MM.1S (cell line): ENCODE measurements at regions not wholly inside any gene's neighbourhood (a gene's known extent, or its start where the extent isn't known, plus 50 kb on each side); places are given as distances from the start of the nearest gene placed in this dataset.

ENCODE experiments used
- DNase-seq: peaks from one replicate; pipeline ENCODE4 v3.0.0-alpha.2; 2015
- H2AFZ ChIP-seq: fragments of 300-600 bp; sonication (generic); 2 replicates; pipeline ENCODE4 v1.6.0; 2016; ENCODE audit warnings: antibody characterized with exemption, low read length
- H3F3A ChIP-seq: fragments of 300-600 bp; sonication (generic); 2 replicates; pipeline ENCODE4 v1.6.1; 2016; ENCODE audit warnings: mild to moderate bottlenecking, antibody characterized with exemption, low read length, moderate library complexity, mixed read lengths; ENCODE audit not compliant: insufficient read depth
- H3K27ac ChIP-seq: fragments of 300-600 bp; sonication (generic); 2 replicates; pipeline ENCODE4 v1.5.1; 2016; ENCODE audit warnings: mild to moderate bottlenecking, low read length
- H3K27me3 ChIP-seq: fragments of 300-600 bp; sonication (generic); replicated peaks from 2 replicates; pipeline ENCODE4 v1.6.0; 2016; ENCODE audit warnings: low read length; ENCODE audit not compliant: insufficient read depth
- H3K36me3 ChIP-seq: fragments of 300-600 bp; sonication (generic); replicated peaks from 2 replicates; pipeline ENCODE4 v1.6.1; 2016; ENCODE audit warnings: mild to moderate bottlenecking, low read length, mixed read lengths; ENCODE audit not compliant: insufficient read depth
- H3K4me1 ChIP-seq: fragments of 300-600 bp; sonication (generic); 2 replicates; pipeline ENCODE4 v1.6.1; 2016; ENCODE audit warnings: low read length, mixed read lengths
- H3K4me2 ChIP-seq: fragments of 300-600 bp; sonication (generic); 2 replicates; pipeline ENCODE4 v1.6.0; 2016; ENCODE audit warnings: low read depth, low read length
- H3K4me3 ChIP-seq: fragments of 300-600 bp; sonication (generic); 2 replicates; pipeline ENCODE4 v1.5.1; 2016; ENCODE audit warnings: low read length, mixed read lengths
- H3K79me2 ChIP-seq: fragments of 300-600 bp; sonication (generic); 2 replicates; pipeline ENCODE4 v1.6.1; 2016; ENCODE audit warnings: mixed run types, low read length, mixed read lengths
- H3K9ac ChIP-seq: fragments of 300-600 bp; sonication (generic); 2 replicates; pipeline ENCODE4 v1.6.1; 2016; ENCODE audit warnings: low read length, mixed read lengths
- H3K9me2 ChIP-seq: fragments of 300-600 bp; sonication (generic); replicated peaks from 2 replicates; pipeline ENCODE4 v1.6.1; 2016; ENCODE audit warnings: mild to moderate bottlenecking, low read length, mixed read lengths; ENCODE audit not compliant: insufficient read depth
- H3K9me3 ChIP-seq: fragments of 300-600 bp; sonication (generic); replicated peaks from 2 replicates; pipeline ENCODE4 v1.6.1; 2016; ENCODE audit warnings: mild to moderate bottlenecking, low read length, mixed read lengths; ENCODE audit not compliant: insufficient read depth
- H4K20me1 ChIP-seq: fragments of 300-600 bp; sonication (generic); 2 replicates; pipeline ENCODE4 v1.6.1; 2016; ENCODE audit warnings: mild to moderate bottlenecking, low read length, moderate library complexity, mixed read lengths; ENCODE audit not compliant: insufficient read depth
- EZH2 ChIP-seq: fragments of 300-600 bp; sonication (generic); optimal IDR thresholded peaks from 2 replicates; pipeline ENCODE3; 2017; ENCODE audit warnings: low read depth, mild to moderate bottlenecking, antibody characterized with exemption, low read length, mixed read lengths
- EZH2phosphoT487 ChIP-seq: fragments of 300-600 bp; sonication (generic); IDR thresholded peaks from 2 replicates; pipeline ENCODE4 v1.6.1; 2018; ENCODE audit warnings: antibody characterized with exemption, low read length
- TF ChIP-seq, protein P1 (sequence below): fragments of 300-600 bp; sonication (generic); IDR thresholded peaks from 2 replicates; pipeline ENCODE4 v1.5.1; 2016; ENCODE audit warnings: antibody characterized with exemption, low read length, mixed read lengths

DNA sequence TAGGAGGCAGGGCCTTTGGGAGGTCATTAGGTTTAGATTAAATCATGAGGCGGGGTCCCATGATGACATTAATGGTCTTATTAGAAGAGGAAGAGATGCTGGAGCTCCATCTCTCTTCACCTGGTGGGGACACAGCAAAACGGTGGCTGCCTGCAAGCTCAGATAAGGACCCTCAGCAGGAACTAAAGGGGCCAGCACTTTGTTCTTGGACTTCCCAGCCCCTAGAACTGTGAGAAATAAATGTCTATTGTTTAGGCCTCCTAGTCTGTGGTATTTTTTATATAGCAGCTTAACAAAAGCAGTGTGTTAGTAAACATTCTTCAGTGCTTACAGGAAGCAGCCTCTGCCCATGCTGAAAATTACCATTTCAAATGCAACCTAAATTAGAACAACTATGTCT, 157.6 kb downstream of the FOXA2 start:
- H3K79me2 ChIP-seq = no peaks in the 10 kb centered on the region
- no peaks in the 10 kb centered on the region for H4K20me1 ChIP-seq
- H3K4me3 ChIP-seq = no peak overlapping the region
- no peaks in the 10 kb centered on the region for H3K36me3 ChIP-seq
- H3K9me3 ChIP-seq = no peaks in the 10 kb centered on the region
- H3F3A ChIP-seq = no peaks in the 10 kb centered on the region
- no peak overlapping the region for H3K4me2 ChIP-seq
- H3K9ac ChIP-seq = no peak overlapping the region
- H3K4me1 ChIP-seq = no peaks in the 10 kb centered on the region
- H2AFZ ChIP-seq = no peak overlapping the region
- no peak for DNase-seq
- no peak overlapping the region for H3K27ac ChIP-seq
- H3K9me2 ChIP-seq = no peaks in the 10 kb centered on the region
- TF ChIP-seq EZH2 (no peak), EZH2phosphoT487 (no peak)
- TF ChIP-seq, protein P1, sequence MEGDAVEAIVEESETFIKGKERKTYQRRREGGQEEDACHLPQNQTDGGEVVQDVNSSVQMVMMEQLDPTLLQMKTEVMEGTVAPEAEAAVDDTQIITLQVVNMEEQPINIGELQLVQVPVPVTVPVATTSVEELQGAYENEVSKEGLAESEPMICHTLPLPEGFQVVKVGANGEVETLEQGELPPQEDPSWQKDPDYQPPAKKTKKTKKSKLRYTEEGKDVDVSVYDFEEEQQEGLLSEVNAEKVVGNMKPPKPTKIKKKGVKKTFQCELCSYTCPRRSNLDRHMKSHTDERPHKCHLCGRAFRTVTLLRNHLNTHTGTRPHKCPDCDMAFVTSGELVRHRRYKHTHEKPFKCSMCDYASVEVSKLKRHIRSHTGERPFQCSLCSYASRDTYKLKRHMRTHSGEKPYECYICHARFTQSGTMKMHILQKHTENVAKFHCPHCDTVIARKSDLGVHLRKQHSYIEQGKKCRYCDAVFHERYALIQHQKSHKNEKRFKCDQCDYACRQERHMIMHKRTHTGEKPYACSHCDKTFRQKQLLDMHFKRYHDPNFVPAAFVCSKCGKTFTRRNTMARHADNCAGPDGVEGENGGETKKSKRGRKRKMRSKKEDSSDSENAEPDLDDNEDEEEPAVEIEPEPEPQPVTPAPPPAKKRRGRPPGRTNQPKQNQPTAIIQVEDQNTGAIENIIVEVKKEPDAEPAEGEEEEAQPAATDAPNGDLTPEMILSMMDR = no peak
- H3K27me3 ChIP-seq = no peaks in the 10 kb centered on the region

DNA sequence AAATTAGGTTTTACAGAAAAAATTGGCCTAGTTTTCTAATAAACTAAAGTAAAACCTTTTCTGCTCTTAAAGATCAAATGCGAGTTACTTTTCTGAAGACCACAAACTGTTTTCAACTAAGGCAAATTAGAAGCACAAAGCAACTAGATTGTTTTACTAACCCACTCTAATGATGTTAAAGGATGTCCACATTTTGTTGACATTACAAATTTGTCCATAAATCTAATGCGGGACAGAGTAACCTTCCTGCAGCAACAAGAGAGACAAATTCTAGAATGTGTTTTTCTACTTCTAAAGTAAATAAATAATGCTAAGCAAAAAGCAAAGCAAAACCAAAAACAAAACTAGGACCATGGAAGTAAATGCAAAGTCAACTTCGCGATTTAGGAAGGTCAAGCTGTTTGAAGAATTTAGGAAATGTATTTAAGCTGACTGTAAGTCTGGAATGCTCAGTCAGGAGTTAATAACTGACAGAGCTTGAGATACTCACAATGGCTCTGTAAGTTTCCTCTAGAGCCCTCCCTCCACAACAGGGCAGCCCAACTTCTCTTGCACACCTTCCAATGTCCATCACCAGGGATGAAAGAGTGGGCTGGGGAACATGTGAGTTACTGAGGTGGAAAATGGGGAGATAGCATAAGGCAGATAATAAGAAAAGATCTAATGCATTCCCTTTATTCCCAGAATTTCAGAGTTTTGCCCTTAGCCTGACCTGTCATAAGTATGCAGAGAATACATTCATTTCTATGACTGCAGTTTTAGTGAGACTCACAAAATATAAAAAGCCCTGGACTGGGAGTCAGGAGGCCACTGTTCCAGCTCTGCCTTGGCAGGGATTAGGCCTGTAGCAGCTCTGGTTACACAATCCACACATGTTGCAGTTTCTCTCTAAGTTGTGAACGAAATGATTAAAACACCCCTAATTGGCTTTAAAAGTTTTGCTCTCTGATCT, 158.8 kb downstream of the FOXA2 start:
- no peaks in the 10 kb centered on the region for H3K9me2 ChIP-seq
- H3K79me2 ChIP-seq = no peaks in the 10 kb centered on the region
- no peak overlapping the region for H3K27ac ChIP-seq
- H3K27me3 ChIP-seq = no peaks in the 10 kb centered on the region
- H3K9me3 ChIP-seq = no peaks in the 10 kb centered on the region
- no peaks in the 10 kb centered on the region for H3F3A ChIP-seq
- no peak overlapping the region for H2AFZ ChIP-seq
- H3K4me3 ChIP-seq = no peak overlapping the region
- no peaks in the 10 kb centered on the region for H3K4me1 ChIP-seq
- H3K9ac ChIP-seq = no peak overlapping the region
- DNase-seq = no peak
- H3K36me3 ChIP-seq = no peaks in the 10 kb centered on the region
- TF ChIP-seq EZH2 = no peak
- TF ChIP-seq, protein P1 = no peak
- no peak for TF ChIP-seq EZH2phosphoT487
- no peak overlapping the region for H3K4me2 ChIP-seq
- H4K20me1 ChIP-seq = no peaks in the 10 kb centered on the region

DNA sequence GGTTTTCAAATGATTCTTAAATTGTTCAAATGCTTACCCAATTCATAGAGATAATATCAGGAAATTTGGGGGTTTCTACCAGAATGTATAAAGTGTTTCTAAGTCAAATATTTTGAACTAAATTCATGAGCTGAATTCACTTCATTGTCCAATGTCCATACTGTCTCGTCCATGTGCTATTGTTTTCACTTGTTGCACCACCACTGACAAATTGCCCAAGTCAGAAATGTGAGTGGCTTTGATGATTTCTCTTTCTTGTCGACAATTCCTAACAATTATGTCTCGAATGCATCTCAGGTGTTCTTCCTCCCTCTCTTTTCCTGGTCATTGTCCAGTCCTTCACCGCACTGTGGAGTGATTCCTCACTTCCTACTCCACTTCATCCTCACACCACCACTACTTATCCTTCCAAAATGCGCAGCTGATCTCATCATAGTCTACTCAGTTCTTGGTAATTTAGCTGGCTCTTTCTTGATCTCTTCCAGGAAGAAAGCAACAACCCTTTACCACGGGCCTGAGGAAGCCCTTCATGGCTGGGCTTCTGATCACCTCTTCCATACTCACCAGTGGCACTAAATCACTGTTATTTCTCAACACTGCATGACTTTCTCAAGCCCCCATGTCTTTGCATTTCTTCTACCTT, 161.1 kb downstream of the FOXA2 start:
- DNase-seq = no peak
- no peaks in the 10 kb centered on the region for H3K4me1 ChIP-seq
- no peak overlapping the region for H3K4me2 ChIP-seq
- H3K79me2 ChIP-seq = no peaks in the 10 kb centered on the region
- no peak overlapping the region for H3K27ac ChIP-seq
- H3K9me3 ChIP-seq = no peaks in the 10 kb centered on the region
- H2AFZ ChIP-seq = no peak overlapping the region
- no peaks in the 10 kb centered on the region for H3K9me2 ChIP-seq
- no peaks in the 10 kb centered on the region for H3K27me3 ChIP-seq
- H4K20me1 ChIP-seq = no peaks in the 10 kb centered on the region
- no peak overlapping the region for H3K9ac ChIP-seq
- TF ChIP-seq, protein P1 = no peak
- no peak for TF ChIP-seq EZH2
- H3K36me3 ChIP-seq = no peaks in the 10 kb centered on the region
- no peak overlapping the region for H3K4me3 ChIP-seq
- no peaks in the 10 kb centered on the region for H3F3A ChIP-seq
